Activated naive CD4-positive, alpha-beta T cell treated with anti-CD3 and anti-CD28 coated beads, Interleukin-2, amount 50 U/mL, for 72 hours (primary cell): ENCODE measurements at regions not wholly inside any gene's neighbourhood (a gene's known extent, or its start where the extent isn't known, plus 50 kb on each side); places are given as distances from the start of the nearest gene placed in this dataset.
A peak's percentile ranks its signal among the peaks of the same experiment; 100 is the strongest.

ENCODE experiments used
- ATAC-seq, 2 donors: fragments of 150-1000 bp; cut with Tn5 transposase; 2 replicates each; pipeline ENCODE4 v1.10.0; 2021; ENCODE audit warnings: mild to moderate bottlenecking in 2 of 2, moderate library complexity in 2 of 2
- DNase-seq, 2 donors: peaks; one replicate each; pipeline ENCODE4 v3.0.0; 2021 to 2022; ENCODE audit warnings: low spot score in 2 of 2
- H3K27ac Mint-ChIP-seq, 2 donors: one replicate each; pipeline ENCODE4 v1.8.0; 2022; ENCODE audit warnings: mild to moderate bottlenecking in 2 of 2, mixed read lengths in 2 of 2
- H3K36me3 Mint-ChIP-seq, 2 donors: one replicate each; pipeline ENCODE4 v1.8.0; 2022; ENCODE audit warnings: mixed read lengths in 2 of 2
- H3K9me3 Mint-ChIP-seq, 2 donors: one replicate each; pipeline ENCODE4 v1.8.0; 2022; ENCODE audit warnings: mixed read lengths in 2 of 2

- H3K9me3 Mint-ChIP-seq, result no peaks in the 10 kb centered on the region
- no peaks in the 10 kb centered on the region for H3K36me3 Mint-ChIP-seq
- ATAC-seq (no peak), DNase-seq (no peak)
- H3K27ac Mint-ChIP-seq, result no peak overlapping the region
Observed at GRCh38 chr6:56327946-56328727, 80.8 kb upstream of the COL21A1 start.

- no peak for DNase-seq
- ATAC-seq, result peak; percentile 48 to 68
- Mint-ChIP-seq H3K36me3 (no peaks in the 10 kb centered on the region), H3K27ac (no peak overlapping the region), H3K9me3 (no peaks in the 10 kb centered on the region)
Observed at GRCh38 chr6:56324396-56324795, 77.0 kb upstream of the COL21A1 start.

GRCh38 chr6:56318851-56319250, 71.5 kb upstream of the COL21A1 start:
- Mint-ChIP-seq H3K27ac (no peak overlapping the region), H3K9me3 (no peaks in the 10 kb centered on the region), H3K36me3 (no peaks in the 10 kb centered on the region)
- ATAC-seq, result no peak
- DNase-seq, result no peak

GRCh38 chr6:56314683-56315523, 67.5 kb upstream of the COL21A1 start:
- Mint-ChIP-seq H3K36me3 (no peaks in the 10 kb centered on the region), H3K27ac (no peak overlapping the region), H3K9me3 (no peaks in the 10 kb centered on the region)
- ATAC-seq (no peak), DNase-seq (peak in 1 of 2 donors; percentile 25)

GRCh38 chr6:56311533-56312448, 64.4 kb upstream of the COL21A1 start:
- Mint-ChIP-seq H3K27ac (no peak overlapping the region), H3K9me3 (peaks cover 0 to 4% of the 10 kb centered on the region in 2 donors), H3K36me3 (no peaks in the 10 kb centered on the region)
- no peak for ATAC-seq
- DNase-seq, result no peak

- H3K36me3 Mint-ChIP-seq, result no peaks in the 10 kb centered on the region
- DNase-seq (no peak), ATAC-seq (no peak)
- H3K27ac Mint-ChIP-seq, result no peak overlapping the region
- peaks cover 3 to 8% of the 10 kb centered on the region in 2 donors for H3K9me3 Mint-ChIP-seq
Observed at GRCh38 chr6:56311061-56311460, 63.7 kb upstream of the COL21A1 start.

GRCh38 chr6:56310241-56310640, 62.9 kb upstream of the COL21A1 start:
- no peaks in the 10 kb centered on the region for H3K36me3 Mint-ChIP-seq

GRCh38 chr6:56299916-56300315, 52.5 kb upstream of the COL21A1 start:
- H3K27ac Mint-ChIP-seq, result no peak overlapping the region
- peaks cover 0 to 5% of the 10 kb centered on the region in 2 donors for H3K9me3 Mint-ChIP-seq
- ATAC-seq (no peak), DNase-seq (no peak)
- no peaks in the 10 kb centered on the region for H3K36me3 Mint-ChIP-seq

More at GRCh38 chr6:56310241-56310640, 62.9 kb upstream of the COL21A1 start:
- Mint-ChIP-seq H3K27ac (no peak overlapping the region), H3K9me3 (peaks cover 3 to 8% of the 10 kb centered on the region in 2 donors)
- DNase-seq (no peak), ATAC-seq (no peak)

- H3K9me3 Mint-ChIP-seq, result no peaks in the 10 kb centered on the region
- DNase-seq (no peak), ATAC-seq (no peak)
- H3K36me3 Mint-ChIP-seq, result no peaks in the 10 kb centered on the region
- no peak overlapping the region for H3K27ac Mint-ChIP-seq
Observed at GRCh38 chr6:56297022-56297989, 49.9 kb upstream of the COL21A1 start.
